Thymus (tissue), 11 donors: ENCODE measurements at regions not wholly inside any gene's neighbourhood (a gene's known extent, or its start where the extent isn't known, plus 50 kb on each side); places are given as distances from the start of the nearest gene placed in this dataset.

ENCODE experiments used
- DNase-seq, 9 donors: peaks; one replicate each; pipeline ENCODE4 v3.0.0-alpha.2; 2013; ENCODE audit warnings: low spot score in 9 of 9, low read depth in 6 of 9, missing footprints in 1 of 9
- H3K27ac ChIP-seq, 2 donors: one replicate each; pipeline ENCODE4 v1.5.1; 2013; ENCODE audit warnings: control low read depth in 1 of 2, low read depth in 1 of 2, low read length in 1 of 2, mild to moderate bottlenecking in 1 of 2, moderate library complexity in 1 of 2
- H3K27me3 ChIP-seq, 2 donors: one replicate each; pipeline ENCODE4 v1.5.1; 2013; ENCODE audit warnings: low read length in 1 of 2; ENCODE audit not compliant: control insufficient read depth in 2 of 2, insufficient read depth in 1 of 2
- H3K36me3 ChIP-seq, 2 donors: one replicate each; pipeline ENCODE4 v1.5.1; 2013; ENCODE audit warnings: low read length in 1 of 2, mild to moderate bottlenecking in 1 of 2, moderate library complexity in 1 of 2; ENCODE audit not compliant: control insufficient read depth in 2 of 2, insufficient read depth in 2 of 2
- H3K4me1 ChIP-seq, 2 donors: one replicate each; pipeline ENCODE4 v1.5.1; 2013; ENCODE audit warnings: low read length in 2 of 2; ENCODE audit not compliant: control insufficient read depth in 2 of 2, insufficient read depth in 2 of 2
- H3K4me3 ChIP-seq, 2 donors: one replicate each; pipeline ENCODE4 v1.5.1; 2013; ENCODE audit warnings: low read length in 2 of 2, control low read depth in 1 of 2, mild to moderate bottlenecking in 1 of 2
- H3K9me3 ChIP-seq, 2 donors: one replicate each; pipeline ENCODE4 v1.5.1; 2013; ENCODE audit warnings: low read length in 1 of 2, mild to moderate bottlenecking in 1 of 2; ENCODE audit not compliant: control insufficient read depth in 2 of 2, insufficient read depth in 1 of 2
- WGBS: extraction: QIAGEN DNeasy Blood & Tissue Kit; methylation state at CpG from one replicate; pipeline ENCODE4 v1.1.7; 2013; 5-methylcytosine and 5-hydroxymethylcytosine counted together
- donor health status: healthy.

GRCh38 chr2:146587291-146587713 lies 1257.5 kb upstream of the ACVR2A start:
- Histone ChIP-seq H3K9me3 (peaks cover 1 to 10% of the 10 kb centered on the region in 2 donors), H3K36me3 (no peaks in the 10 kb centered on the region), H3K27me3 (no peaks in the 10 kb centered on the region), H3K4me3 (no peak overlapping the region), H3K4me1 (no peaks in the 10 kb centered on the region), H3K27ac (no peak overlapping the region)
- DNase-seq: no peak
- WGBS: 98% methylated on average over 38 of the region's 38 CpGs

- H3K36me3 ChIP-seq: no peaks in the 10 kb centered on the region
- H3K4me3 ChIP-seq: no peak overlapping the region
- no peak overlapping the region for H3K27ac ChIP-seq
- H3K27me3 ChIP-seq: no peaks in the 10 kb centered on the region
- no peak for DNase-seq
- H3K9me3 ChIP-seq: peaks cover 1 to 10% of the 10 kb centered on the region in 2 donors
- WGBS: 91% methylated on average over 2 of the region's 2 CpGs
- H3K4me1 ChIP-seq: no peaks in the 10 kb centered on the region
Measured at GRCh38 chr2:146584316-146584715, 1260.5 kb upstream of the ACVR2A start.

DNA sequence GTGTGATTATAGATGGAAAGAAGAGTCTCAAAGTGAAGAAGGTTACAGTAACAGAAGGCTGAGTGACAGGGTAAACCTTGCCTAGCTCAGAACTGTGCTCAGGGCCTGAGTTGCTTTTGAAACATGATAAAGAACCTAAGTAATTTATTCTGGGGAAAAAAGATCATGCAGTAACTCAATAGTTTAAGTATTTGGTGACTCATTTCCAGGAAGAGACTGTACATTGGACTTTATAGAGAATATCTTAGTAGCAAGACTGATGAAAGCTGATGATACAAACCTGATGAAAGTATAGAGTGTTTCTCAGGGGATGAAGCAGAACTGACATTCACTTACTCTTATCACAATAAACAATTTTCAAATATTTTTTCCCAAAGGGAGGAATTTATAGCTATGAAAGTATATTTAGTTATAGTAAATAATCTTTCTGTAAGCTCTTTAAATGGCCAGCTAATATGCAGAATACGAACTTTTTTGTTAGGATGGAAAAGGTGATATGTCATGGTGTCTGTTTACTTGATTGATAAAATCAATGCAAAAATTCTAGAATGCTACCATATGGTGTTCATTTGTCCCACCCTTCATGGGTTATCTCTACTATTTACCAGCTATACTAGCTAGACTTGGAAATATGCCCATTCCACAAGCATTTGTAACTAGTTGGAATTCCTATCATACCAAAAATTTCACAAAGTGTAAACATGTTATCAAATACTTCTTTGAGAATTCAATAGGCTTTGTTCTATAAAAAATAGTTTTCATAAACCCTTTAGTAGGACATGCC lies 1265.5 kb upstream of the ACVR2A start:
- Histone ChIP-seq H3K36me3 (no peaks in the 10 kb centered on the region), H3K4me1 (no peaks in the 10 kb centered on the region), H3K4me3 (no peak overlapping the region), H3K27me3 (no peaks in the 10 kb centered on the region), H3K27ac (no peak overlapping the region), H3K9me3 (no peaks in the 10 kb centered on the region)
- DNase-seq: no peak
- WGBS: 91% methylated on average over 1 of the region's 1 CpG

DNA sequence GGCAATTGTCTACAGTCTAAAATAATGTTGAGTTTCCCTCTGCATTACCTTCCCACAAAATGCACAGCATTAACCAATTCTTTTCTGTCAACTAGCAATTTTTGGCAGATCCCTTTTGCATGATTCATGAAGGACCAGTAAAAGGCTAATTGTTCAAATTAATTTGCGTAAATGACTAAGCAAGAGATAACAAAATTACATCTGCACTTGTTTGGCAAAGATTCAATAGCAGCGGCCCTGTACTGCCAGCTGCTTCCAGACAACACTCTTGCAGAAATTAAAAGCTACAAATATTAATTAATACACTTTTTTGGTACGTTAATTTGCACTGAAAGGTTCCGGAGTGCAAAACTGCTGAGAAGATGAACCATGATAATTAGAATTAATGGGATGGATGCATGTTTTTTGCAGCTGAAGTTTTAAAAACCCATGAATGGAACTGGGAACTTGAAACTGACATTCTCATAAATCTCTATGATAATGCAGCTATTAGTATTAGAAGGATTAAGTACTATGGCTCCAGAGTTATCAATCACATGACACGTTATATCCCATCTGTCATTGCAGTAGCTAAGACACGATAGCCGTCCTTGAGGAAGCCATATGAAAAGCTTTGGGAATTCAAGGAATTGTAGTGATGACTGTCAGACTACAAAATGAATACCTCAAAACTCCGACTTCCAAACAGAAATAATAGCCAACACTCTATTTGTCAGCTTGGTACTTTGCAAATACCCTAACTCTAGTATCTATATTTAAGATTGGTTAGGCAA lies 1268.3 kb upstream of the ACVR2A start:
- Histone ChIP-seq H3K27ac (no peak overlapping the region), H3K36me3 (no peaks in the 10 kb centered on the region), H3K9me3 (no peaks in the 10 kb centered on the region), H3K4me1 (no peaks in the 10 kb centered on the region), H3K4me3 (no peak overlapping the region), H3K27me3 (no peaks in the 10 kb centered on the region)
- 93% methylated on average over 8 of the region's 8 CpGs for WGBS
- DNase-seq: no peak

DNA sequence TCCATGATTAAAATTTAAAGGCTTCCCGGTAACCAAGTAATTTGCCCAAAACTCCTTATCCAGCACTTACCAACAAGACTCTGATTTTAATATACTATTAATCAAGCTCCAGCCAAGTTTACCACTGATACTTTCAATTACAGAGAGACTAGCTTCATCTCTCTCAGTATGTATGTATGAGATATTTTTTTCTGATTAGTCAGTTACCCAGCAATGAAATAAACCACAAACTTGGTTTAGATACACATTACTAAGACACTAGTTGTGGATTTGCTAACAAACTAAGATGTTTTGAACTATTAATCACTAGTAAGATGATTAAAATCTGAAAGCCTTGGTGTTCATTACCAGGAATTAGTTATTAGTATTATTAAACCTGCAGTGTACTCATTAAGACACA lies 1272.2 kb upstream of the ACVR2A start:
- Histone ChIP-seq H3K36me3 (no peaks in the 10 kb centered on the region), H3K9me3 (no peaks in the 10 kb centered on the region), H3K4me1 (no peaks in the 10 kb centered on the region), H3K4me3 (no peak overlapping the region), H3K27me3 (no peaks in the 10 kb centered on the region), H3K27ac (no peak overlapping the region)
- WGBS: 96% methylated on average over 1 of the region's 1 CpG
- no peak for DNase-seq

GRCh38 chr2:146561996-146562395 lies 1282.8 kb upstream of the ACVR2A start:
- no peaks in the 10 kb centered on the region for H3K36me3 ChIP-seq

GRCh38 chr2:146547236-146547635 lies 1297.6 kb upstream of the ACVR2A start:
- H3K4me3 ChIP-seq: no peak overlapping the region
- no peaks in the 10 kb centered on the region for H3K4me1 ChIP-seq
- no peak for DNase-seq
- no peak overlapping the region for H3K27ac ChIP-seq
- no peaks in the 10 kb centered on the region for H3K27me3 ChIP-seq
- no peaks in the 10 kb centered on the region for H3K9me3 ChIP-seq
- WGBS: 92% methylated on average over 6 of the region's 6 CpGs
- H3K36me3 ChIP-seq: no peaks in the 10 kb centered on the region

More at GRCh38 chr2:146561996-146562395, 1282.8 kb upstream of the ACVR2A start:
- Histone ChIP-seq H3K27me3 (no peaks in the 10 kb centered on the region), H3K4me3 (no peak overlapping the region), H3K9me3 (no peaks in the 10 kb centered on the region), H3K4me1 (no peaks in the 10 kb centered on the region), H3K27ac (no peak overlapping the region)
- DNase-seq: no peak
- WGBS: 99% methylated on average over 1 of the region's 1 CpG

DNA sequence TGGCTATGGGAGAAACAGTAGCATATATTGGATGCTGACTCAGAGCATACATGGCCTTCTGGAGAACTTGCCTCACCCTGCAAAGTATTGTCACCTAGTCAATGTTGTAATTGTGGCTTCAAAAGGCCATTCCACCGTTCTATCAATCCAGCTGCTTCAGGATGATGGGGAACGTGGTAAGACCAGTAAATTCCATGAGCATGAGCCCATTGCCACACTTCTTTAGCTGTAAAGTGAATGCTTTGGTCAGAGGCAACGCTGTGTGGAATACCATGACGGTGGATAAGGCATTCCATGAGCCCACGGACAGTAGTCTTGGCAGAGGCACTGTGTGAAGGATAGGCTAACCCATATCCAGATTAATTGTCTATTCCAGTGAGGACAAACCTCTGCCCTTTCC lies 1300.1 kb upstream of the ACVR2A start:
- no peaks in the 10 kb centered on the region for H3K9me3 ChIP-seq
- H3K36me3 ChIP-seq: no peaks in the 10 kb centered on the region
- DNase-seq: no peak
- WGBS: 93% methylated on average over 5 of the region's 5 CpGs
- no peaks in the 10 kb centered on the region for H3K4me1 ChIP-seq
- H3K4me3 ChIP-seq: no peak overlapping the region
- no peaks in the 10 kb centered on the region for H3K27me3 ChIP-seq
- H3K27ac ChIP-seq: no peak overlapping the region

- H3K27me3 ChIP-seq: no peaks in the 10 kb centered on the region
- no peak overlapping the region for H3K27ac ChIP-seq
- H3K4me1 ChIP-seq: no peaks in the 10 kb centered on the region
- DNase-seq: no peak
- no peaks in the 10 kb centered on the region for H3K36me3 ChIP-seq
- no peak overlapping the region for H3K4me3 ChIP-seq
- 95% methylated on average over 1 of the region's 1 CpG for WGBS
- H3K9me3 ChIP-seq: no peaks in the 10 kb centered on the region
Measured at GRCh38 chr2:146541896-146542295, 1302.9 kb upstream of the ACVR2A start.
